Suprapubic skin (tissue), 4 donors: ENCODE measurements at regions not wholly inside any gene's neighbourhood (a gene's known extent, or its start where the extent isn't known, plus 50 kb on each side); places are given as distances from the start of the nearest gene placed in this dataset.

Experiments
- DNase-seq, 2 donors: peaks; one replicate each; pipeline ENCODE4 v3.0.0-alpha.2; 2019; ENCODE audit warnings: low spot score in 2 of 2
- H3K27ac ChIP-seq: fragments of 200-600 bp; sonication (generic); one replicate; pipeline ENCODE4 v1.5.1; 2019
- H3K27me3 ChIP-seq: fragments of 200-600 bp; sonication (generic); one replicate; pipeline ENCODE4 v1.5.1; 2019
- H3K36me3 ChIP-seq: fragments of 200-600 bp; sonication (generic); one replicate; pipeline ENCODE4 v1.5.1; 2019
- H3K4me1 ChIP-seq: fragments of 200-600 bp; sonication (generic); one replicate; pipeline ENCODE4 v1.5.1; 2019
- H3K4me3 ChIP-seq: fragments of 200-600 bp; sonication (generic); one replicate; pipeline ENCODE4 v1.5.1; 2019; ENCODE audit warnings: mild to moderate bottlenecking
- H3K9me3 ChIP-seq: fragments of 200-600 bp; sonication (generic); one replicate; pipeline ENCODE4 v1.5.1; 2019
- EP300 ChIP-seq: sonication (generic); formaldehyde crosslinking; IDR thresholded peaks from one replicate; pipeline ENCODE4 v1.6.1; 2017; ENCODE audit warnings: antibody characterized with exemption
- POLR2A ChIP-seq, 2 donors: fragments of 450-650 bp; IDR thresholded peaks; one replicate each; pipeline ENCODE4 v1.6.1; 2017; ENCODE audit warnings: antibody characterized with exemption in 2 of 2, mild to moderate bottlenecking in 2 of 2, moderate library complexity in 2 of 2
- POLR2AphosphoS5 ChIP-seq, 3 donors: sonication (generic); formaldehyde crosslinking; IDR thresholded peaks; one replicate each; pipeline ENCODE4 v1.6.1; 2017; ENCODE audit warnings: antibody characterized with exemption in 3 of 3
- WGBS: methylation state at CpG from one replicate; pipeline ENCODE4 v1.1.5; 2018; 5-methylcytosine and 5-hydroxymethylcytosine counted together
- TF ChIP-seq, protein P1 (sequence below), 2 donors: fragments of 200-600 bp in 1 of 2; fragments of 450-650 bp in 1 of 2; sonication (generic) in 1 of 2; IDR thresholded peaks; one replicate each; pipeline ENCODE4 v1.5.1; 2016 to 2019; ENCODE audit warnings: antibody characterized with exemption in 2 of 2, mild to moderate bottlenecking in 1 of 2, moderate library complexity in 1 of 2

DNA sequence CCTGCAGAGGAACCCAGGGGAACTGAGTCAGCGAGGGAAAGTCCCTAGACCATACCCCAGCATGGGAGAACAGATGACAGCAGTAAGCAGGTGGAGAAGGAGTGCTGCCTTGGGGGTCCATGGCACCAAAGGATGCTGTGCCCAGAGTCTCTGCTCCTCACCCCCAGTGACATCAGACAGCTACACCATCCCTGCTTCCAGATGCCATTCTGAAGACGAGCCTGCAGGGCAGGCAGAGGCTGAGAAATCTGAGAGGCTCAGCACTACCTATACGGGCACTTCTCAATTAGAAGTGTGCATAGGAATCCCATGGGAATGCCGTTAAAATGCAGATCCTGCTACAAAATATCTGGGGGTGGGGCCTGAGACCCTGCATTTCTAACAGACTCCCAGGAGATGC is 211.3 kb upstream of the NSMCE3 start:
- 66% methylated on average over 3 of the region's 4 CpGs for WGBS
- H3K4me3 ChIP-seq, result no peak overlapping the region
- H3K36me3 ChIP-seq, result no peaks in the 10 kb centered on the region
- H3K4me1 ChIP-seq, result no peaks in the 10 kb centered on the region
- no peaks in the 10 kb centered on the region for H3K9me3 ChIP-seq
- no peak for TF ChIP-seq EP300
- TF ChIP-seq, protein P1, sequence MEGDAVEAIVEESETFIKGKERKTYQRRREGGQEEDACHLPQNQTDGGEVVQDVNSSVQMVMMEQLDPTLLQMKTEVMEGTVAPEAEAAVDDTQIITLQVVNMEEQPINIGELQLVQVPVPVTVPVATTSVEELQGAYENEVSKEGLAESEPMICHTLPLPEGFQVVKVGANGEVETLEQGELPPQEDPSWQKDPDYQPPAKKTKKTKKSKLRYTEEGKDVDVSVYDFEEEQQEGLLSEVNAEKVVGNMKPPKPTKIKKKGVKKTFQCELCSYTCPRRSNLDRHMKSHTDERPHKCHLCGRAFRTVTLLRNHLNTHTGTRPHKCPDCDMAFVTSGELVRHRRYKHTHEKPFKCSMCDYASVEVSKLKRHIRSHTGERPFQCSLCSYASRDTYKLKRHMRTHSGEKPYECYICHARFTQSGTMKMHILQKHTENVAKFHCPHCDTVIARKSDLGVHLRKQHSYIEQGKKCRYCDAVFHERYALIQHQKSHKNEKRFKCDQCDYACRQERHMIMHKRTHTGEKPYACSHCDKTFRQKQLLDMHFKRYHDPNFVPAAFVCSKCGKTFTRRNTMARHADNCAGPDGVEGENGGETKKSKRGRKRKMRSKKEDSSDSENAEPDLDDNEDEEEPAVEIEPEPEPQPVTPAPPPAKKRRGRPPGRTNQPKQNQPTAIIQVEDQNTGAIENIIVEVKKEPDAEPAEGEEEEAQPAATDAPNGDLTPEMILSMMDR (IDR thresholded peaks at IDR 0.05), result no peak
- H3K27me3 ChIP-seq, result no peaks in the 10 kb centered on the region
- DNase-seq, result no peak
- H3K27ac ChIP-seq, result no peak overlapping the region

DNA sequence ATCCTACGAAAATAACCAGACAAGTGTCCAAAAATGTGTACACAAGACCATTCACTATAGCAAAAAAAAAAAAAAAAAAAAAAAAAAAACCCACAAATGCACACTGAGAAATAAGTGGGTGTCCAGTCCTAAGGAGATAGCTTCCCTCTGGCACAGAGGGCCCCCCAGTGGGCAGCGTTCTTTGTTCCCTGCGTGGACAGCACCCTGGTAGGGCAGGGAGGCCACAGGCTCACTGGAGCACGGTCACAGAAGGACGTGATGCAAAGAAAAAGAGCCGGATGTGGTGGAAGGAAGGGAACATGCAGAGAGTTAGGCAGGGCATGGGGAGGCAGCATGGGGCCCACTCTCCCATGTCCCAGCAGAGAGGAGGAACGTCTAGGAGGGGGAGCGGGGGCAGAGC is 210.7 kb upstream of the NSMCE3 start:
- DNase-seq, result no peak
- Histone ChIP-seq H3K9me3 (no peaks in the 10 kb centered on the region), H3K4me3 (no peak overlapping the region), H3K4me1 (no peaks in the 10 kb centered on the region), H3K27me3 (no peaks in the 10 kb centered on the region), H3K27ac (no peak overlapping the region), H3K36me3 (no peaks in the 10 kb centered on the region)
- 76% methylated on average over 8 of the region's 8 CpGs for WGBS
- TF ChIP-seq, protein P1 (IDR thresholded peaks at IDR 0.05), result no peak
- TF ChIP-seq EP300 (no peak), POLR2AphosphoS5 (IDR thresholded peaks at IDR 0.05) (no peak), POLR2A (IDR thresholded peaks at IDR 0.05) (no peak)

DNA sequence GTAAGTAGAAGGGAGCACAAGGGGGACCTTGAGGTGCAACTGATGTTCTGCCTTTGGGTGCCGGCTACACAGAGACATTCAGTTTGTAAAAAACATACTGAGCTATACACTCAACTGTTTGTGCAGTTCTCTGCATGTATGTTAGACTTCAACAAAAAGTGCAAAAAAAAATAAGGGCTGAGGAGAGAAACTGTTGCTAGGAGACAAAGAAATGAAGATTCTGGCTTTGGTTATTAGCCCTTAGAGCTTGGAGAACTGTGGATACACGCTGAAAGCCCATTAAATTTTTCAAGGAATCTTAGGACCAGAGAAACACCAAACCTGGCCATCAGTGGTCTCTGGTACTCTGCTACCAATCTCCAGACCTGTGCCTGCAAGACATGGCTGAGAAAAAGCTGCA is 207.6 kb upstream of the NSMCE3 start:
- Histone ChIP-seq H3K36me3 (no peaks in the 10 kb centered on the region), H3K27ac (no peak overlapping the region), H3K9me3 (peaks cover 3% of the 10 kb centered on the region), H3K4me1 (no peaks in the 10 kb centered on the region), H3K4me3 (no peak overlapping the region), H3K27me3 (no peaks in the 10 kb centered on the region)
- 81% methylated on average over 2 of the region's 2 CpGs for WGBS
- no peak for DNase-seq
- TF ChIP-seq POLR2A (IDR thresholded peaks at IDR 0.05) (no peak), EP300 (no peak), POLR2AphosphoS5 (IDR thresholded peaks at IDR 0.05) (no peak)
- TF ChIP-seq, protein P1 (IDR thresholded peaks at IDR 0.05), result no peak

DNA sequence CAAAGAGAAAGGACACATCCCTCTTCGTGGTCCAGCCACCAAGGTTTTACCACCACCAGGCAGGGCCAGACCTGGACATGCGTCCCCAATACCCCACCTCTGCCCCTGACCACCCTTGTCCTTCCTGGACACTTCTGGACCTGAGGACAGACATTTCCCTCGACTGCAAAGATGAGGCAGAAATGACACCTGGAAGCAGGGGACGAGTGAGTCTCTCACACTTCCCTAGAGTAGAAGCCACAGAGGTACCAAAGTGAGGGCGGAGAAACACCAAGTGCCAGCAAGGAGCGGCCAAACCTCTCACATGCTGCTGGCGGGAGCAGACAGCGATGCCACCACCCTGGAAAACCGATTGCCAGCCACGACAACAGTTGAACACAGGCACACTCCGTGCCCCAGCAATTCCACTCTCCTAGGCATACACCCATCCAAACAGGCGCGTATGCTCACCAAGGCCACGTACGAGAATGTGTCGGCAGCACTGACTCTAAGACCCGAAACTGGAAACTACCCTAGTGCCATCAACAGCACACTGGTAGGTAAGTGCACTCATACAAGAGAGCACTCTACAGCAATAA is 207.0 kb upstream of the NSMCE3 start:
- Histone ChIP-seq H3K36me3 (no peaks in the 10 kb centered on the region), H3K4me1 (no peaks in the 10 kb centered on the region), H3K9me3 (peaks cover 3% of the 10 kb centered on the region), H3K27ac (no peak overlapping the region), H3K27me3 (no peaks in the 10 kb centered on the region), H3K4me3 (no peak overlapping the region)
- 80% methylated on average over 10 of the region's 17 CpGs for WGBS
- TF ChIP-seq EP300, result no peak
- TF ChIP-seq POLR2AphosphoS5 (IDR thresholded peaks at IDR 0.05), result no peak
- TF ChIP-seq POLR2A (IDR thresholded peaks at IDR 0.05), result no peak
- TF ChIP-seq, protein P1 (IDR thresholded peaks at IDR 0.05), result no peak
- DNase-seq, result peak in 1 of 2 donors; percentile 45

DNA sequence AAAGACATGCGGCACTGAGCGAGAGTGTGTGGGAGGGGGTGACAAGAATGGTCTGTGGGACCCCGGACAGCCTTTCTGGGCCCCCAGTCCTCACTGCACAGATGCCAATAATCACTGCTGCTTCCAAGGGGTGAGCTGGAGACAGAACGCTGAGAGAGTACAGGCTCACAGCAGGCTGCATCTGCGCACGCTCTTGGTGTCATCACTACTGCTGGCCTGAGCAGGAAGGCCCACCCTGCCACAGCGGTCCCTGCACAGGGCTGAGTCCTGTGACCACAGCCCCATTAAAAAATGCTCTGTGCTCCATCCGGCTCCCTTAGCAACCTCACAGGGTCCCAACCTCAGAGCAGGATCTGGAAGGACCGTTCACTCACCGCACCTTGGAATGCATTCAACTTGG is 205.5 kb upstream of the NSMCE3 start:
- no peak overlapping the region for H3K4me3 ChIP-seq
- DNase-seq, result peak in 1 of 2 donors; percentile 69
- WGBS, result 87% methylated on average over 9 of the region's 10 CpGs

More for the DNA sequence above, 205.5 kb upstream of the NSMCE3 start:
- TF ChIP-seq EP300, result no peak
- TF ChIP-seq, protein P1 (IDR thresholded peaks at IDR 0.05), result no peak
- no peak for TF ChIP-seq POLR2AphosphoS5 (IDR thresholded peaks at IDR 0.05)
- TF ChIP-seq POLR2A (IDR thresholded peaks at IDR 0.05), result no peak
- Histone ChIP-seq H3K9me3 (peaks cover 3% of the 10 kb centered on the region), H3K4me1 (no peaks in the 10 kb centered on the region), H3K27ac (no peak overlapping the region), H3K36me3 (no peaks in the 10 kb centered on the region), H3K27me3 (no peaks in the 10 kb centered on the region)
